GM19239 (cell line): ENCODE measurements at regions not wholly inside any gene's neighbourhood (a gene's known extent, or its start where the extent isn't known, plus 50 kb on each side); places are given as distances from the start of the nearest gene placed in this dataset.

Experiments used
- DNase-seq: peaks from one replicate; pipeline ENCODE4 v3.0.0; 2011; ENCODE audit warnings: low spot score; ENCODE audit not compliant: insufficient read length
- FAIRE-seq: peaks from 2 replicates; lab custom pipeline; 2011; peaks lifted over from hg19 to GRCh38; lab: Jason Lieb, UNC

DNA sequence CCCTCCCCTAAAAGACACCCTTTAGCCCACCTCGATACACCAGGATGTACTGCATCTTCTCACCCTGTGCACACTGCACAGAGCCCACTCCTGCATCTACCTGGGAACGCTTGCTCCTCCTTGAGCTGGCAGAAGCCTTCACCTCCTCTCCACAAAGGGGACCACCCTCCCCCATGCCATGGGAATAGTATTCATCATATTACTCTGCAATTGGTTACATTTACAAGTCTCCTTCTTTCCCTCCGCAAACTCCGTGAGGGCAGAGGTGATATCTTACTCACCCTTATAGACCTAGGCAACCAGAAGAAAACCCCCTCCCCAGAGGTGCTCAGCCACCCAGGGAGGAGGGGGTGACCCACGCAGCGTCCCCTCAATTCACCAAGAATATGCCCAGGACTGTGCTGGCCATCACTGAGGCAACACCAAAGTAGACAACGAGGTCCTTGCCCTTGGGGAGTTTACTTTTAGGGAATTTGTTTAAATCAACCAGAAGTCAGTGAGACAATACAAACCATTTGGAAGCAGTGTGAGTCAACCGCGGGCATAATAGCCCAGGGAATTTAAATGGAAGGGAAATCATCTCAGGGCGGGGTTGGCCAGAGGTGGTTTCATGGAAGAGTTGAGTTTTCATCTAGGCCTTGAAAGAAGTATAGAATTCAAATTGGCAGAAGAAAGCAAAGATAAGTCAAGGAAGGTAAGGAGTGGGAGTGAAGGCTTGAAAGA lies 214.5 kb downstream of the BARX2 start:
- DNase-seq: no peak
- FAIRE-seq: no peak

DNA sequence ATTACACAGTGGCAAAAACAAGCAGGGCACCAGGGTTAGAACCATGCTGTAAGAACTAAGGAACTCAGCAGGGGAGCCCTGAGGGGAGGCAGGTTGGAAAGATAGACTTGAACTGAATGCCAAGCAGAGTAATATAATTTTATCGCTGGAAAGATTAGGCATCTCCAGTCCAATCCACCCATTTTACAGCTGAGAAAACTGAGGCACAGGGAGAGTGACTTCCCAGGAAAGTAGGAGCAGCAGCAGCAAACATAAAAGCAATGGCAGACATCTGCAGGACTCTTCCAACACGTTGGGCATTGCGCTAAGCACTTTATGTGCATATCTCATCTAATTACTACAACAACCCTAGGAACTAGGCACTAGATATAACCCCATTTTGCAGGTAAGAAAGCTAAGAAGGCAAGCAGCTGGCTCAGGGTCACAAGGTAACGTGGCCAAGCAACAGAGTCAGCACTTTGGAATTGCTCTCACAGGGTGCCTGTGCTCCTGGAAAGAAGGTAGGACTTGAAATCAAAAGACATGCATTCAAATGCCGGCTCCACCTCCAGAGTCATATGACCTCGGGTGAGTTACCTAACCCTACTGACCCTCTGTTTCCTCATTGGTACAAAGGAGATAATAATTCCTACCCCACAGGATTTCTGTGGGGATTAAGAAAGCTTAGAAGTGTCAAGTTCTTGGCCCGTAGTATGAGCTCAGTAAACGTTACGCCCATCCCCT lies 215.3 kb downstream of the BARX2 start:
- FAIRE-seq (no peak), DNase-seq (no peak)

DNA sequence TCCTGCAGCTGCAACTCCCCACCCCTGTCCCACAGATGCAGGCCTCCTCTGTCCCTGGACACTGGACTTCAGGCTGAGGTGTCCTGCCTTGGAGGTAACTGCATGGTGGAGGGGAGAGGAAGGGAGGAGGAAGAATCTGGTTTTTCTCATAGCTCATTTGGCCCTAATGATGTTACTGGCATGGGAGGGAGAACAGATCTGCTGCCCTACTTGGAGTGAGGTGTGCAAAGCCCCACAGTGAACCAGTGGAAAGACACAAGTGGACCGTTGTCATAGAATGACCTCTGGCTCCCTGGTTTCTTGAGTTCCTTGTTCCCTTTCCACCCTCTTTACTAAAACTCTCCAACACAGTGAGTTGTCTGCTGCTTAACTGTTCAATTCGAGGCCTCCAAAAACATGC lies 215.9 kb downstream of the BARX2 start:
- DNase-seq (no peak), FAIRE-seq (no peak)

DNA sequence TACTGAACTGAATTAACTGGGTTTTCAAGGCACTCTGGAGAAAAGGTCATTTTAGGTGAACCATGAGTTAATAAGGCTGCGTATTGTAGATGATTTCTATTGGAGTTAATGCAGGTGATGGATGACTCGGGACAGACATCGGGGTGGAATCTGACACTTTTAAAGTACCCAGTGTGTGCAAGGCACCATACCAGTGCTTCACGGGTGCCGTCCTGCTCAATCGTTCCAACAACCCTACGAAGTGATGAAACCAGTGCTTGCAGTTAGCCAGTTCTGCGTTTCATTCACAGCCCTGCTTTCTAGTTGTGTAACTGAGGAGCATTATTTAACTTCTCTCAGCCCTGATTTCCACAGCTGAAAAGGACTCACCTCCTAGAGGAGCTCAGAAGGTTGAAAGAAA lies 216.5 kb downstream of the BARX2 start:
- DNase-seq: no peak
- FAIRE-seq: no peak

DNA sequence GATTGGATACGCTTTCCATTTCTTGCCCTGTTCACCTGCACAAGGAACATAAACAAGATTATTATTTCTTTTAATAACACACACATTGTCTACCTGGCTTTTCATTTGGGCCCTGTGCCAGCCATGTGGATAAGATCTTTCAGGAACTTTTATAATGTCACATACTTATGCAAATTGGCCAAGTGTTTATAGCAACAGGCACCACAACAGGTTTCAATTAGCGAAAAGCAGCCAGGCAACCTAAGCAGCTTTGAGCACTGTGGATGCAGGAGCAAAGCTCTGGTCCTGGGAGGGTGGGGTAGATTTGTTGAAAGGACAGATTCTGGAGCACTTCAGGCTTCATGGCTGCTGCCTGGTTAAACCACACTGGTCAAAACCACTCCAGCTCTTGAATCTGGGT lies 217.4 kb downstream of the BARX2 start:
- DNase-seq: no peak
- FAIRE-seq: no peak

DNA sequence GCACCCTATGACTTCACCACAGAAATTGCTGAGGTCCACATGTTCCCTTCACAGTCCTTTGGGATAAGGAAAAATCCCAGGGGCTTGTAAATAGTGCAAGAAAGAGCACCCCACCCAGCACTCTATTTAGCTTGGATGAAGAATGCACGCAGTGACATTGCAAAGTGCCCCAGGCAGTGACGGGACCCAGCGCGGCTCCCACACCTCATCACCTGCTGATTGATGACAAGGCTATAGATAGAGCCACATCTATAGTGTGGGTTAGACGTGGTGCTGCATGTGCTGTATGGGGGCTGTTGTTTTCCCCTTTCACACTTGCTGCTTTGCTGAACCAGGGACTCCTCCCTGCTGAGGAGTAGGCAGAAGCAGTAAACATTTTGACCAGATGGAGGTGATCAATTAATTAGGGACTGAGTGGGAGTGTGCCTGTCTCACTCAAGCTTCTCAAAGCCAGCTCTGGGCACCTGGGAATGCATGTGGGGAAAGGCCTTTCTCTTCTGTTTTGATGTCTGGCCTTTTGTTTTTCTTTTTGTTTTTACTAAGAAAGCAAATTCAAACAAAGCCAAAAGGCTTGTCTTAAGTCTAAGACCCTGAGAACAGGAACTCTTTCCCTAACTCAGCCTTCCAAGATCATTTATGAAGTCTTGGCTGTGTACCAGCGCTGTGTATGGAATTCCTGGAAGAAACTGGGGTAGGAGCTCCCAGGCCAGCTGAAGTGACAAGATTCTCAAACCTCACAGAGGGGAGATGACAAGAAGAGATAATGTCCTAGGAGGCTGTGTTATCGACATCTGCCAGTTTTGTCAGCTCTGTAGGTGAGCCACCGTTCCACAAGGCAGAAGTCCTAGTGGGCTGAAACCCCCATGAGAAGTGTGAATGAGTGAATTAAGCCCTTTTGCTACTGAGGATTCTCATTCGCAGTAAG lies 219.7 kb downstream of the BARX2 start:
- DNase-seq (no peak), FAIRE-seq (no peak)

DNA sequence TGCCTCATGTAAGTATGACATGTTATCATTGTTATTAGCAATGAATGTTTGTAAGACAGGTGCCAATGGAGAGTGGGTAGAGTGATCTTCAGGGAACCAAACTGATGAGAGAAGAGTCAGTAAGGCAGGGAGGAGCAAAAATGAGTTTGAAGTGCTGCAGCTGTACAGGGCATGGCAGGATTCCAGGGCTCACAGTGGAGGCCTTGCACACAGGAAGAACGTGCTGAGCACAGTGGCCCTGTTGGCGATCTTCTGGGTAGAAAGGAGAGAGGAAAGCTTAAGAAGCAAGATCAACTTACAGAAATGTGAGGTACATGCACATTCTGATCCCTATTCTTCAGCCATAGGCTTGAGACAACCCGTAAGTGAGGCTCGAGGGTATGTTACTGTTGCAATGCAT lies 219.3 kb upstream of the TMEM45B start:
- no peak for DNase-seq
- no peak for FAIRE-seq

DNA sequence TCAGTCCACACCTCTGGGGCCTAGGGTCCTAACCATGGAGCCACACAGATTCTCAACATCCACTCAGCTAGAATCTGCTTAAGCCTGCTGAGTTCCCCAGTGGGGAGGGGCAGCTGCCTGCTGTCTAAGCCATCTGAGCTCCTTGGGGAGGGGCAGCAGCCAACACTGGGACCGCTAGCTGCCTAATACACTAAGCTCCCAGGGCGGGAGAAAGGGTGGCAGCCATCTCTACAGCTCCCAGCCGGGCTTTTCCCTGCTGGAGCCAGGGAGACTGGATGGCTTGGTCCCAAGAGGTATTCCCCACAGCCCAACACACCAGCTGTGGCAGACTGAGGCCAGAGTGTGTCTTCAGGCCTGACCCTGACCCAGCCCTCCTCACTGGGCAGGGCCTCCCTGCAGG lies 217.3 kb upstream of the TMEM45B start:
- no peak for FAIRE-seq
- DNase-seq: no peak

DNA sequence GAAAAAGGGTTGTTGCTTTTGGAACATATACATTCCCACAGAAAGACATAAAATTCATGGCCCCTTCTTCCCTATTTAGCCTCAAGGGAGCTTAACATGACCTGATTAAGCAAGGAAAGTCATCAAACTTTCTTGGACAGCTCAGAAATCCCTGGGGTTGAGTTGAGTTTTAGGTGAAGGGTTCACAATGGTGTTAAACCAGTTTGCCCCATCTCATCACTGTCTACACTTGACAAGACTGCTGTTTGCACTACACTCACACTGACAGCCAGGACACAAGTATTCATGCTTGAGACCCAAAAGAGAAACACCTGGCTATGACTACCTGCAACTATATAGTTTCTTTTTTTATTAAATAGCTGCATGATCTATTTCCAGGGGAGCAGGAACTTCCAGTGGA lies 209.8 kb upstream of the TMEM45B start:
- no peak for FAIRE-seq
- no peak for DNase-seq

DNA sequence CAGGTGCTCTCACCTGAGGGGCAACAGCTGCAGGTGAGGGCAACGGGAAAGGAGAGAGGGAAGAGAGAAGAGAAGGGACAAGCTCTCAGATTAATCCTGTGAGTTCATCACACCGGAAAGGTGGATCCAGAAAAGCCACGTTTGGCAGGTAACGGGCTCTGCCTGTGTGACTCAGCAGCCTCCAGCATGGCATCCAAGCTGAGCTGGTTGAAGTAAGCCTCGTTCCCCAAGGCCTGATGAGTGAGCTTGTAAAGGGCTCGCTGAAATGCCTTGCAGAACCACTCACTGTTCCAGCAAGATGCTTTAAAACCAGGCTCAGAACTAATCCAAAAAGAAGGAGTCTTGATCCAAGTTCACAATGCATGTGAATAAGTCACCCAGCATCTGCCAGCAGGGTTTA lies 206.9 kb upstream of the TMEM45B start:
- DNase-seq: no peak
- FAIRE-seq: no peak

DNA sequence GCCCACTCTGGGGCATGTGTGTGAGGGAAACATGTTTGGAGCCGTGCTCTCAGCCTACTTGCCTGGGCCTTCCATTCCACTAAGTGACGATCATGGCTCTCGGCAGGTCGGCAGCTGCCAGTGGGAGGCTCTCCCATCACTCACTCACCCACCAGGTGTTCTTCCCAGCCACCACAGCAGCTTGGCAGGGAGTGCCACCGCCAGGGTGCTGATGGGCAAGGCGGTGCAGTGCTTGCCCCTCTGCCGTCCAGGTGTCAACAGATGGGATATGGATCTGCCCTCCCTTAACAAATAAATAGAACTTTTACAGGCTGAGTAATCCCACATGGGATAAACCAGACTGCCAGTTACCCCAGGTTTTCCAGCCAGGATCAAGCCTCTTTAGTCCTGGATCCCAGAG lies 205.5 kb upstream of the TMEM45B start:
- FAIRE-seq: no peak
- DNase-seq: no peak

DNA sequence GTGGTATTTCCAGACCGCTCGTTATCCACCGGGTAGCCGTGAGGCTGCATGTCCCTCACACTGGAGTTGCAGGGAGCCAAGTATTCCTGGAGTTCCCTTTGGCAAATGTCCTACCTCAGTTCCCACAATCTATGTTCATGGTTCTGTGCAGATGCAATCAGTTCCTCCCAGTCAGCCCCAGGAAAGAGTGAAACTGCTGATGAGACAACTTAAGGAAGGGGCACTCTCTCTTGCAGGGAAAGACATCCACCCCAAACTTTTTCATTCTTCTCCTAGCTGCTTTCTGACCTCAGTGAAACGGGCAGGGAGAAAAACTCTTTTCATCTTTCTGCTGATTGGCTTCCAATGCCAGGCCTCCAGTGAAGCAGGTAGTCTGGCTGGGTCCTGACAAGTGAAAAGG lies 205.1 kb upstream of the TMEM45B start:
- FAIRE-seq: no peak
- DNase-seq: no peak

DNA sequence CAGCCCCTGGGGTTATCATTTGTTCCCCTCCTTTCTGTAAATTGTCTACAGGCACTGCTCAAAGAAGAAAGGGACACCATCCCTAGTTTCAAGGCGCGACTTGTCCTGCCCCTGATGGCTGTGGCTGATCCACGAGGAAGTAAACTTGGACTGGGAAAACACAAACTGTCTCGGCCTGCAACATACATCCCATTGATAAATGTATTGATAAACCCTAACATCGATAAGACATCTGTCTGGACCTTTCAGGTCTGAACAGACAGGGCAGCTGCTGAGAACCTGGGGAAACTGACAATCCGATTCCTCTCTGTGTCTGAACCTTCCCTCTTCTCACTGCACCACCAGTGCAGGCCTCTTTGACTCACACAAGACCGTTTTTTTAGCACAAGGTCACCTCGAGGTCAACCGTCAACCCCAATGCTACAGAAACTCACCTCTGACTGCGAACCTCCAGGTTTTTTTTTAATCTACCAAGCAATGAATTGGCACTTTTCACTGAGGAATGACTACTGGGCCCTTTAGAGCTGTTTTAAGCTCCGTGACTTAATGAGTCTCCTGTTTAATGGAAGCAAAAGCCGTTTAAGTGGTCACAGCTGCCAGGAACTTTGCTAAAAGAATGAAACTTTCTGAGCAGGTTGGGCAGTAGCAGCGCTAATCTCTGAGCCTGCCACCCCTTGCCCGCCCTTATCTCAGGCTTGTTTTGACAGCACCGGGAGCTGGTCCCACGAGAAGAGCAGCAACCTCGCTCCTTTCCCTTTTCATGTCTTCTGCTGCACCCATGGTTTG lies 203.8 kb upstream of the TMEM45B start:
- DNase-seq (no peak), FAIRE-seq (no peak)

DNA sequence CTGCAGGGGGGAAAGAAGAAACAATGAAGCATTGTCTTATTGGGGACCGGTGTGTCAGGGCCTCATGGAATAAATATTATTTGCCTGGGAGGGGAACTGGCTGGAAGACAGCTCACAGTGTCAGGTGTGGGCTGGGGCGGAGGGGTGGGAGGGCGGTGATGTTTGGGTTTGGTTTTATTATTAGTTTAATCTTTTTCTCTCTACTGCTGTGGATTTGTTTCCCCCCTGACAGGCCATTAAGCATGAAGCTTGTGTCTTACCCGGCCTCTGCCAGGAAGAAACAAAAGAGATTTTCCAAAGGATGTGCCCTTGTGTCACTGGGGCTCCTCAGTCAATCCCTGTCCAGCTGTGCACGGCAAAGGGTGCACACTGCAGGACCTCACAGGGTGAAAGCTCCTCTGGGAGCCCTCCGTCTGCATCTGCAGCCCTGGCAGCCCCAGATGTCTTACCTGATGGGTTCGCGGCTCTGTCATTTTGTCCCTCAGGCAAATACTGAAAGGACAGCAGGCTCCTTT lies 203.1 kb upstream of the TMEM45B start:
- no peak for DNase-seq
- FAIRE-seq: no peak

DNA sequence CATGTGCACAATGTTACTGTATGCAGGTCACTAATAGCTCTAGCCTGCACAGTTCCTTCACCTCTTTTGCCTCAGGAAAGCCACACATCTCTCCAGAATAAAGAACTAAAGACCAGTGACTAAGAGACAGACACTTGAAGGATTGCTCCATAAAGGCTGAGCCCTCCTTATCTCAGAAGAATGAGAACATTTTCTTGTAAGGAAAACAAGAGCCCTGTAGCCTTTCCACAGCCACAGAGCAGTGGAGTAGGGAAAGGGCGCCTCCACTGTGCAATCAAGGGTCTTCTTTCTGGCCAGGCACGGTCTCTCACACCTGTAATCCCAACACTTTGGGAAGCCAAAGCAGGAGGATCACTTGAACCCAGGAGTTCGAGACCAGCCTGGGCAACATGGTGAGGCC lies 202.6 kb upstream of the TMEM45B start:
- FAIRE-seq (no peak), DNase-seq (no peak)

DNA sequence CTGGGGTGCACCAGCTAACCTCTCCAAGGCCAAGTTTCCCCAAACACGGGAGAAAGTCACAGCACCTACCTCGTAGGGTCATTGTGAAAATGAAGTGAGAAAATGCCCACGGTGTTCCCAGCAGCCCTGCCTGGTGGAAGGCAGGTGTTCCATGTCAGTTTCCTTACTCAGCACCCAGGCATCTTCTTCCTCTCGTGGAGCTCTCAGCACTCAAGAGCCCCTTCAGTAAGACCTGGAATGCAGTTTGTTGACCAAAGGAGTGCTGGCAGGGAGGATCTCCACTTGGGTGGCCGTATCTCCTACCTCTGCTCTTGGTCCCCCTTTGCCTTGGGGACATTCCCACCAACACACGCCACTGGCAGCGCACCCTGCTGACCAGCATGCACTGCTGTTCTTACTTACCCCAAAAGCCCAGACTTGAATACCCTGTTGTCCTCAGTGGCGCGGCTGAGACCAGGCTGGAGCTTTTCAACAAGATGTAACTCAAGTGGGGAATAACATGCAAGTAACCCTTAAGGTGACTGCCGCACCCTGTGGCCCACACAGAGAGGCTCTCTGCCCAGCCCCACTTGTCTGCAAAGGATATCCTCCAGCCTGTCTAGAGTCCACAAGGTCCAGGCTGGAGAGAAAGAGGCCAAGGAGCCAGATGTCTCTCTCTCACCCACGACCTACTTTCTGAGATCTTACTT lies 201.2 kb upstream of the TMEM45B start:
- DNase-seq (no peak), FAIRE-seq (no peak)

DNA sequence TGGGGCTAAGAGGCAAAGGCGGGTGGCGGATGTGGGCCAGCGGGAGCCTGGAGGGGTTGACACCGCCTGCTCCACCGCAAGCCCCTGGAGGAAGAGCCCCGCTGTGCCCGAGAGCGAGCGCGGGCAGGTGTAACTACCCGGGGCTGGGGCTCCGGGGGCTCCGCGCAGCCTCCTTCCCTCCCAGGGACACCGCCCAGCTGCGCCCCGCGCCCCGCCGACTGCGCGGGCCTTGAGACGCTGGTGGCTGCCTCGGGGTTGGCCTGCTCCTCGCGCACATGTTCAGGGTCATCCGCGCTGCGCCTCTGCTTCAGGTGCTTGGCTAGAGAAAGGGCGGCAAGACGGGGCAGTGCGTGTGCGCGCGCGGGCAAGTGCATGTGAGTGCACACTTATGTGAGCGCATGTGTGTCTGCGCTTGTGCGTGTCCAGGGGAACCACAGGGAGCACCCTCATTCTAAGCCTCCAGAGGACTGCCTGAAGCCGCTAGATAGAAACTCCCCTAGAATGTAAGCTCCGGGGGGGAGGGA lies 197.5 kb upstream of the TMEM45B start:
- DNase-seq: no peak
- FAIRE-seq: no peak

DNA sequence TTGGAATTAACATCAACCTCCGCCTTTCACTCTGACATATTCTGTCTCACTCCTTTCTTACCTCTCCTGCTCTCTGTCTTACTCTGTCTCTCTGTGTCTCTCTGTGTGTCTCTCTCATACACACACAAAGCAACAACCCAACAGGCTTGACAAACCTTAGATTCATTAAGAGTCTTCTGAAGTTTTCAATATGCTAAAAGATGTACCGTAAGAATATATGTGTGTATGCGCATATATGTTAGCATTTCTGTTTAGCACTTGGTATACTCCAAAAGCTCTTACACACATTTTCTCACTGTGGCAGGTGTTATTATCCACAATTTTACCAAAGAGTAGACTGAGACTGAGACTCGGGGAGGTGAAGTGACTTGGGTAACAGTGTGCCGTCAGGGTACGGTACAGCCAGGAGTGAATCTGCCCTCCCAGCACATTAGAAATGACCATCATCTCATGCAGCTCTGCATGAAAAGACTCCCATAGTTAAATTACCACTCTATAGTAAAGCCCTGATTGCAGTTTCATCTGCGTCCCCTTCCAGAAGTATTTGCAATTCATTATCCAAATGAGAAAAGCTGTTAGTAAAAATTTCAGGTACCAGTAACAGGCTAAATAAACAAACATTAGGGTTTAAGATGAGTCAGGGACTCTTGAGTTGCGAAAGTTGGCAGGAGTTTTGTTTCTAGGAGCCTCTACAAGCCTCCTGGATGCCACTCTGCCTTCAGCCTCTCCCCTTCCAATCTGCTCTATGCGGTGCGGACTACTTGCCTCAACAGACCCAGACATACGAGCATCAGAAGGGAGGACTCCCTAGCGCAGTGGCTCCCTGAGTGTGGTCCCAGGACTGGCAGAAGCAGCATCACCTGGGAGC lies 195.2 kb upstream of the TMEM45B start:
- no peak for DNase-seq
- FAIRE-seq: no peak
